ENCODE measurements at regions not wholly inside any gene's neighbourhood (a gene's known extent, or its start where the extent isn't known, plus 50 kb on each side); places are given as distances from the start of the nearest gene placed in this dataset.

- TF ChIP-seq EP300 (IDR thresholded peaks at IDR 0.05; ENCODE audit: borderline replicate concordance) (no peak), RAD21 (IDR thresholded peaks at IDR 0.05; ENCODE audit: low read depth) (no peak), MAX (IDR thresholded peaks at IDR 0.05) (no peak), CREB1 (IDR thresholded peaks at IDR 0.05; ENCODE audit: low read depth) (no peak), TAF1 (IDR thresholded peaks at IDR 0.05; ENCODE audit: low read depth) (no peak), ZBTB7A (IDR thresholded peaks at IDR 0.05; ENCODE audit: low read depth) (no peak), USF1 (IDR thresholded peaks at IDR 0.05) (no peak), YY1 (IDR thresholded peaks at IDR 0.05; ENCODE audit: low read depth) (no peak), EGR1 (IDR thresholded peaks at IDR 0.05) (no peak), REST (IDR thresholded peaks at IDR 0.05; ENCODE audit: low read depth) (no peak), NFIC (IDR thresholded peaks at IDR 0.05) (no peak)
Measured at GRCh38 chr4:66216252-66216651, 546.0 kb upstream of the EPHA5 start.
